ENCODE measurements at regions not wholly inside any gene's neighbourhood (a gene's known extent, or its start where the extent isn't known, plus 50 kb on each side); places are given as distances from the start of the nearest gene placed in this dataset.
"Not testable (repeated sequence)": the region's sequence is repeated elsewhere in the genome, so short reads cannot be mapped to it uniquely, and the experiment has no call there.

DNA sequence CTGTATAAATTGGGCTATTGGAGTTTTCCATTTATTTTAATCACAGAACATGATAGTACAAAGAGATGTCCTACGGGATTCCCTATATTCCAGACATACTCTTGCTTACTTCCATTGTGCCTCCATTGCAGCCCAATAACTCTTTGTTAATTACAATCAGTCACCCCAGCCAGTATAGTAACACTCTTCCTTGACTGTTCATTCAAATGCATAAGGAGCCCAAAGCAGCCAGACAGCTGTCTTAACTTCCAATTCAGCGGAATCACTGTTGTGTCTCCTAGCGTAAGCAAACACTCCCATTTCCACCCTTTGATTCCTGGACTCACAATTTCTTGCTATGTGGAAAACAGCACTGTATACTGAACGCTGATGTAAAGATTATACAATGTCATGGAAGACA is 942.3 kb downstream of the TAF11L14 start:
- Mint-ChIP-seq H3K4me1 (no peaks in the 10 kb centered on the region), H3K9me3 (no peaks in the 10 kb centered on the region), H3K27me3 (ENCODE audit: low read depth) (no peaks in the 10 kb centered on the region), H3K27ac (no peak overlapping the region), H3K36me3 (ENCODE audit: low read depth) (no peaks in the 10 kb centered on the region), H3K4me3 (no peak overlapping the region)
- TF ChIP-seq, protein P1, sequence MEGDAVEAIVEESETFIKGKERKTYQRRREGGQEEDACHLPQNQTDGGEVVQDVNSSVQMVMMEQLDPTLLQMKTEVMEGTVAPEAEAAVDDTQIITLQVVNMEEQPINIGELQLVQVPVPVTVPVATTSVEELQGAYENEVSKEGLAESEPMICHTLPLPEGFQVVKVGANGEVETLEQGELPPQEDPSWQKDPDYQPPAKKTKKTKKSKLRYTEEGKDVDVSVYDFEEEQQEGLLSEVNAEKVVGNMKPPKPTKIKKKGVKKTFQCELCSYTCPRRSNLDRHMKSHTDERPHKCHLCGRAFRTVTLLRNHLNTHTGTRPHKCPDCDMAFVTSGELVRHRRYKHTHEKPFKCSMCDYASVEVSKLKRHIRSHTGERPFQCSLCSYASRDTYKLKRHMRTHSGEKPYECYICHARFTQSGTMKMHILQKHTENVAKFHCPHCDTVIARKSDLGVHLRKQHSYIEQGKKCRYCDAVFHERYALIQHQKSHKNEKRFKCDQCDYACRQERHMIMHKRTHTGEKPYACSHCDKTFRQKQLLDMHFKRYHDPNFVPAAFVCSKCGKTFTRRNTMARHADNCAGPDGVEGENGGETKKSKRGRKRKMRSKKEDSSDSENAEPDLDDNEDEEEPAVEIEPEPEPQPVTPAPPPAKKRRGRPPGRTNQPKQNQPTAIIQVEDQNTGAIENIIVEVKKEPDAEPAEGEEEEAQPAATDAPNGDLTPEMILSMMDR (IDR thresholded peaks at IDR 0.05; ENCODE audit: unreplicated experiment in 3 of 3) = no peak

DNA sequence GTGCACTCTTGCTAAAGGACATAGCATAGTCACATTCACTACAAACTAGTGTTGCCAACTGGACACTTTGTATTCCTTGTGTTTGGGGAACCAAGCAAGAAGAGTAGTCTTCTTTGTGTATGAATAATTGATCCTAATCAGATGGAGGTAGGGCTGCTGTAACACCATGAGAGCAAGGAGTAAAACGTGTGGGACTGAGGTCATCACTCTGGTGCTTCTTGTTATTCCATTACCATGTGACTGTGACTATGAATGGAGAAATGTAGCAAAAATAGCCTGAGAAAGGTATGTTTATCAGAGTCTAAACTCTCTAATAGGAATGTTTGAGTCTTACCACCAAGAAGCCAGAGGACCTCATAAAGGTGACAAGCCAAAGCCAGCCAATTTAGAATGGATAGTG is 966.9 kb downstream of the TAF11L14 start:
- TF ChIP-seq, protein P1 (IDR thresholded peaks at IDR 0.05; ENCODE audit: unreplicated experiment in 3 of 3) = no peak
- Mint-ChIP-seq H3K27ac (no peak overlapping the region), H3K4me3 (no peak overlapping the region), H3K36me3 (ENCODE audit: low read depth) (no peaks in the 10 kb centered on the region), H3K9me3 (no peaks in the 10 kb centered on the region), H3K4me1 (peaks cover 5% of the 10 kb centered on the region), H3K27me3 (ENCODE audit: low read depth) (no peaks in the 10 kb centered on the region)

DNA sequence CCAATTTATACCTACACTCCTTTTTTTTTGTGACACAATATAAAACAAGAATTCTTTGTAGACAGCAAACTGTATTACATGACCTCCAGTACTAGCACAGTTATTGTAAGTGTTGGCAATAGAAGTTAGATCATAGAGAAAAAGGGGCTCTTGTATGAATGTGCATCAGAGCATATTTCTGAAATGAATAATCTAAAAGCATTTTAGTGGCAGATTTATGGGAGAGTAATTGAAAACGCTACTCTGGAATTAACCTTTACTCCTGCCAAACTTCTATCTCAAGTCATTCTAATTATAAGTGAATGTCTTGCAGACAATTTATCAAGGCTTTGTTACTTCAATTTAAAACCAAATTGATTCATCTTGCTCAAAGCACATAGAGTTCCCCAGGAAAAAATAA is 968.1 kb downstream of the TAF11L14 start:
- TF ChIP-seq, protein P1 (IDR thresholded peaks at IDR 0.05; ENCODE audit: unreplicated experiment in 3 of 3) = no peak
- Mint-ChIP-seq H3K9me3 (no peaks in the 10 kb centered on the region), H3K27me3 (ENCODE audit: low read depth) (no peaks in the 10 kb centered on the region), H3K36me3 (ENCODE audit: low read depth) (no peaks in the 10 kb centered on the region), H3K27ac (no peak overlapping the region), H3K4me3 (no peak overlapping the region), H3K4me1 (peaks cover 5% of the 10 kb centered on the region)

DNA sequence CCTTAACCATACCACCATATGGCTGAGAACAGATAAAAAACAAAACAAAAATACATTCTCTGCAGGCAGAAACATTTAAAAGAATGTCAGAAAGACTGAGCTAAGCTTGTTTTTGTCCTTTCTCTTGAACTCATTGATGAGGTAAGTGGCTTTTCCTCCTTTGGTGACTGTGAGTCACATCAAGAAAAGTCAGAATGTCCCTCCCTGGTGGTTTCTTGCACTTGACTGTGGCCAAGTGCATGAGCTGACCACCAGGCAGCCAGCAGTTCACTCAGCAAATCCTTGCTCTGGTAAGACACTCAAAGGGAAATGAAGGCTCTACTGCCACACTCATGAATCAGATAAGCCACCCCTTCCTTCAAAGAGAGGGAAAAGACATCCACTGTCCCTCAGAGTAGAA is 970.9 kb downstream of the TAF11L14 start:
- Mint-ChIP-seq H3K27ac (no peak overlapping the region), H3K27me3 (ENCODE audit: low read depth) (no peaks in the 10 kb centered on the region), H3K4me1 (peaks cover 5% of the 10 kb centered on the region), H3K9me3 (no peaks in the 10 kb centered on the region), H3K36me3 (ENCODE audit: low read depth) (no peaks in the 10 kb centered on the region), H3K4me3 (no peak overlapping the region)
- TF ChIP-seq, protein P1 (IDR thresholded peaks at IDR 0.05; ENCODE audit: unreplicated experiment in 3 of 3) = no peak

DNA sequence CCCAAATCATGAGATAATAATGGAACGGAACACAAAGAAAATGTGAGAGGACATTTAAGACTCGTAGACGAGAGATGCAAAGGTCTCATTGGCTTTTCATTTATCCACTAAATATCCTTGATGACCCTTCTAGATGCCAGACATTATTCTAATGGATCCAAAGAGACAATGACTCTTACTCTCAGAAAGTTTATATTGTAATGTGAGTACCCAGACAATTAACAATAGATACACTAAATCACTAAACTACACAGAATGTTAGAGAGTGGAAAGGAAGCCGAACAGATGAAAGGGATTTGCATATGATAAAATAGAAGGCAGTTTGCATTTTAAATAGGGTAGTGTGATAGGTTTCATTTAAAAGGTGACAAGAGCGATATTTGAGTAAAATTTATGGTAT is 973.3 kb downstream of the TAF11L14 start:
- no peak overlapping the region for H3K27ac Mint-ChIP-seq
- H3K36me3 Mint-ChIP-seq (ENCODE audit: low read depth) = no peaks in the 10 kb centered on the region
- no peaks in the 10 kb centered on the region for H3K9me3 Mint-ChIP-seq
- H3K27me3 Mint-ChIP-seq (ENCODE audit: low read depth) = no peaks in the 10 kb centered on the region
- peaks cover 5% of the 10 kb centered on the region for H3K4me1 Mint-ChIP-seq
- TF ChIP-seq, protein P1 (IDR thresholded peaks at IDR 0.05; ENCODE audit: unreplicated experiment in 3 of 3) = no peak
- H3K4me3 Mint-ChIP-seq = no peak overlapping the region

DNA sequence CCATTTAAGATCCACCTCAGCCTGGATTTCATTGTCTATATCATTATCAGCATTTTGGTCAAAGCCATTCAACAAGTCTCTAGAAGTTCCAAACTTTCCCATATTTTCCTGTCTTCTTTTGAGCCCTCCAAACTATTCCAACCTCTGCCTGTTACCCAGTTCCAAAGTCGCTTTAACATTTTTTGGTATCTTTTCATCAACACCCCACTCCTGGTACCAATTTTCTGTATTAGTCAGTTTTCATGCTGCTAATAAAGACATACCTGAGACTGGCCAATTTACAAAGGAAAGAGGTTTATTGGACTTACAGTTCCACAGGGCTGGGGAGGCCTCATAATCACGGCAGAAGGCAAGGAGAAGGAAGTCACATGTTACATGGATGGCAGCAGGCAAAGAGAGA is 982.9 kb downstream of the TAF11L14 start:
- not testable (repeated sequence) for H3K27me3 Mint-ChIP-seq (ENCODE audit: low read depth); H3K4me1 Mint-ChIP-seq; H3K4me3 Mint-ChIP-seq; H3K36me3 Mint-ChIP-seq (ENCODE audit: low read depth); H3K27ac Mint-ChIP-seq
- peaks cover 14% of the 10 kb centered on the region for H3K9me3 Mint-ChIP-seq
